HG03469 (cell line): ENCODE measurements at regions not wholly inside any gene's neighbourhood (a gene's known extent, or its start where the extent isn't known, plus 50 kb on each side); places are given as distances from the start of the nearest gene placed in this dataset.
A peak's percentile ranks its signal among the peaks of the same experiment; 100 is the strongest.

Experiments used
- ATAC-seq: cut with Tn5 transposase; IDR thresholded peaks from one replicate; pipeline ENCODE4 v1.9.1; 2021; ENCODE audit warnings: mild to moderate bottlenecking, moderate library complexity, moderate number of reproducible peaks; ENCODE audit not compliant: unreplicated experiment

DNA sequence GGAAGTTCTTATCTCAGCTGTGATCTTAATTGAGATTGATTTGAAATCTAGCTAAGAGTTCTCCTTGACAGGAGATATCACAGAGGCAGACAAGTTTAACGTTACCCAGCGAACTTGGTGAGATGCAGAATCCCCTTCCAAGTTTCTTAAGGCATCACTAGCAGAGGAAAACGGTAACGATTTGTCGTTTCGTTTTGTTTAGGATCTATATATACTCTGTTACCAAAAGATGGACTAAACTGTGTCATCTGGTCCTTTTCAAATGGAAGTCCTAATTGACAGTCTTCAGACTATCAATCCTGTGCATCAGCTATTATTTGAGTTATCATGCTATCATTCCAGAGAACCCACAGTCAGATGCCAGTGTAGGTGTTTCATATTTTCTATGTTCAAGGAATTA, 316.7 kb upstream of the SORCS1 start:
- no peak for ATAC-seq

DNA sequence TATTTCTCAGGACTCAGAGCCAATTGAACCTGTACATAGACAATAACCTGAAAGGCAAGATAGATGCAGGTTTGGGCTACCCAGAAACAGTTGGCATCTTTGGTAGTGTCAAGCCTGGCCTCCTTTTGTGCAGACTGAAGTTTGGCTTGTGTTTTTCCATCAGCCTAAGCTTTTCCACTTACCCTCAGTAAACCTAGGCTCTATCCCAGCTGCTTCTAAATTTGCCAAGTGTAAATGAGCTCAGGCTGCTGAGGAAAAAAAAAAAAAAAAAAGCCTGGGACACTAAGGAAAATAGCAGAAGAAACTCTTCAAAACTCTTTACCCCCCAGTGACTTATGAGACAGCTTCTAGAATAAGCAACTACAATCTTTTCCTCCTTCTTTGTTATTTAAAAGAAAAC, 316.3 kb upstream of the SORCS1 start:
- no peak for ATAC-seq

DNA sequence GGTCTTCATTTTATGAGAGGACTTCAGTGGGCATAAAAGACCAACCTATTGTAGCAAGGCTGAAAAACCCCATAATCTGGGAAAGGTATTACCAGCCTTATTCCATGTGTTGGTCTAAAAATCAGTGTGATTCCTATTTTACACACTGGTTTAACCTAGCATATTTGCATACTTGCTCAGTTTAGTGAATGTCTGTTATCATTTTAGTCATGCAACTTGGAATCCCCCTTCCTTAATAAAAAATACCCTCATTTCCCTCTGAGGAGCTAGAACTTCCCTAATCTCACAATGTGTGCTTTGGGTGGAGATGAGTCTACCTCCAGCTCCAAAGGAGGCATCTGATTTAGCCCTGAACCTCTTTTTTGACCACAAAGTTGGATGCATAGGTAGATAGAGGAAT, 312.8 kb upstream of the SORCS1 start:
- peak; percentile 59 for ATAC-seq

DNA sequence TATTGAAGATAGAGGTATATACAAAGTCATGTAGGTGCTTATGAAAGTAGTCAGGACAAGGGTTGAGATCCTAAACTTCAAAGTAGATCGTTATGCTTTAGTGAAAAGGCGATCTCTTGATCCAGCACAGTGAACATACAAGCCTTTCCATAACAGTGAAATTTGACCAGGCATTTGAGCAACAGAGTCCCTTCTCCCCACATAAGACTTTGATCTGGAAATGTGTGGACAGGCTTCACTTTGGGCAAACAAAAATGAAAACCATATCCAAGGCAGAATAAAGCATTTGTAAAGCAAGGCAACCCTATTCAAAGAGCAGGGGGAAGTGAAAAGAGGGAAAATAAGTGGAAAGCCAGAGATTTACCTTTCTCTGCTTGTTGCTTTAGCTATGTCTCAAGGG, 311.9 kb upstream of the SORCS1 start:
- no peak for ATAC-seq

DNA sequence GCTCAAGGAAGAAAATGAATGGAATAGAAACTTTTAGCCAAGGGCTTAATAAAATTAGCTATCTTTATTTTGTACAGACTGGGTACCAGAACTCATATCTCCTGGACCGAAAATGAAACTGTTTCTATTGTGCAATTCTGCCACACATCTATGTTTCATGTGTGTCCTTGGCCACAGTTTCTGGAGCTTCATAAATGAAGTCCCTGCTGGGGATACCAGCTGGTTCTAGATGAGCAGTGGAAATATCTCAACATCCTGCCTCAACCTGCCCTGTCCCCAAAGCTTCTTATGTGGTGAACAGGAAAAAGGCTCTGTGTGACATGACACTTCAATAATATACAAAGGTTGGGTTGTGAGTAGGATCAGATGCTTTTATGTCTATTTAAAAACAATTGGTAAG, 310.1 kb upstream of the SORCS1 start:
- no peak for ATAC-seq

DNA sequence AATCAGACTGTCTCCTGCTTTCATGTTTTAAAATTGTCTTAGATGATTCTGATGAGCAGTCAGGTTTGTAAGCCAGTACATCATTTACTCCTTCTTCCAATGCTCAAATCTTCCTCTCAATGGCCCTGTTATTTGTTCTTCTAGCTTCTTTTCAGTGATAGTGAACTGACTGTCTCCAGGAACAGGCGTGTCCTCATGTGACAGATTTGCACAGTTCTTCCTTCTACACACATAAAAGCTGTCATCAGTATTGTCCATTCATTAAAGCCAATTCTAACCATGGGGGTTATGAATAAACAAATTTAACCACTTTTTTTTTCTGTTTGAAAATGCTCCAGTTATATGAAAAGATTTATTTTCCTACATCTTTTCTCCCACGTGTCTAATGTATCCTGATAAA, 308.7 kb upstream of the SORCS1 start:
- ATAC-seq: no peak

DNA sequence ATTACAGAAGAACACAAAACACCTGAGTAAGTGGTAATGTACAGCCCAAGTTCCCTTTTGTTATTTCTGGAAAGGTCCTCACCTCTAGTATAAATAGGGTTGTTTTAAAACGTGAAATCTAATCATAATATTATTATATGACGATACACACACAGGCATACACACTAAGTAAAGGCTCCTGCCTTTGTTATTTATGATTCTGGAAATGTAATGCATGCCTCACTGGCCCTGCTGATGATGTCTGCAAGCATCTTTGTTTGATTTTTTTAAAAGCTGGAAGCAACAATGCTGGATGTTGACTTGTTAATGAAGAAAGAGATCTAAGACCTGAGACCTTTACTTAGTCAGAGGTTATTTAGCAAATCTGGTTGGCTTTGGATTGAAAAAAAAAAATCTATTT, 307.4 kb upstream of the SORCS1 start:
- no peak for ATAC-seq

DNA sequence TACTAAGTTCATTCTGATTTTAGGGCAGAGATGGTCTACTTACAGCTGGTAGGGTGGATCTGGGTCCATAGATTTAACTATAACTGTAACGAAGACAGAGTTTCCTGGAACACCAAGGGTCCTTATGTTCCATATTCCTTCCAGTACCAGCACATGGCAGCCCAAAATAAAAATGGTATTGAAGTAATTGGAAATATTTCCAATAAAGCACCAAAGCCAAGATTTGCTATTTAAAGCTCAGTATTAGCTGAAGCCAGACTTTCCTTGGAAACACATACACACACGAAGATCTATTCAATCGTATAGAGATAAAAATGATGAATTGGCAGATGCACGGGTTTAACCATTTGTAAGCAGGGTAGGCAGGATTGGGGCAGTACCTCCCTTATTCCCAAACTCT, 289.1 kb upstream of the SORCS1 start:
- no peak for ATAC-seq

DNA sequence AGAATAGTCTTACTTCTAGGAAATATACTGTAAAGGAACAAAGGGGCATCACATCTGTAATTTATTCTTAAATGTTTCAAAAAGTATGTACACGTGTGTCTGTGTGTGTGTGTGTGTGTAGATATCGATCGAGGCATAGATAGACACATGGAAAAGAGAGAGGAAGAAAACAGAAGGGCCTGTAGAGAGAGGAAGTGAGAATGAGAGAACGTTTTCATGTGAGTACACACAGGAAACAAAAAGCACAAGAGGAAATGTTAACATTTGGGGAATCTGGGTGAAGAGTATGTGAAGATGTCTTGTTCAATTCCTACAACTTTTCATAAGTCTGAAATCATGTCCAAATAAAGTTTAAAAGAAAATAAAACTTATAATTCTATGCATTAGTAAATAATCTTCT, 286.5 kb upstream of the SORCS1 start:
- ATAC-seq: no peak

DNA sequence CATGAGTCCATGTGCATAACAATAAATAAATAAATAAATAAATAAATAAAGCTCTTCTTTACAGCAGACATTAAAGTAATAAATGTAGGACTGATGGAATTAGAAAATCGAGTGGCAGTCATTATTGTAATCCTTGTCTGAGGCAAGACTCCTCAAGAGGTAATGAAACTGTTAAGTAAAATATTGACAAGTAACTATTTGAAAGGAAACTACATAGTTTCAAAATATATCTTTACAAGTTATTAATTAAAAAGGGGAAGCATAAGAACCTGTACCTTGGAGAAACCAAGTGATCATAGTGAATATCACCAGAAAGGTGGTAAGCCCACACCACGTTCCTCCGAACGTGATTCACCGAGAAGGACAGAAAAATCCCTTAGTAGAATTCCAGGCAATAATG, 285.6 kb upstream of the SORCS1 start:
- no peak for ATAC-seq

DNA sequence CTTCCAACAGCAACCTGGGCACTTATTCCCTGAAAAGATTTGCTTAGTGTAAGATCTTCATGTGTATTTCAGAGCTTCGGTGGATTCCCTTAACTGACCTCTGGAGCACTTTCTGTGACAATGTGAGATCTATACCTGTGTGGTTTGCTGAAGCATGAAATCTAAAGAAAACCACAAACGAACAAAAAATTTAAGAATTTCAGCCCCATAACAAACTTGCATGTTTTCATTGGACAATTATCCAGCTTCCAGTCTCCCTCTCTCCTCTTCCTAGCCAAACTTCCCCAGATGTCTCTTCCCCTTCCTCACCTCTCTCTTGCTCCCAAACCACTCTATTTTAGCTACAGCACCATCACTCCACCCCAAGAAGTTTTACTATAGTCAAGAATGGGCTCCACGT, 279.9 kb upstream of the SORCS1 start:
- ATAC-seq: no peak

DNA sequence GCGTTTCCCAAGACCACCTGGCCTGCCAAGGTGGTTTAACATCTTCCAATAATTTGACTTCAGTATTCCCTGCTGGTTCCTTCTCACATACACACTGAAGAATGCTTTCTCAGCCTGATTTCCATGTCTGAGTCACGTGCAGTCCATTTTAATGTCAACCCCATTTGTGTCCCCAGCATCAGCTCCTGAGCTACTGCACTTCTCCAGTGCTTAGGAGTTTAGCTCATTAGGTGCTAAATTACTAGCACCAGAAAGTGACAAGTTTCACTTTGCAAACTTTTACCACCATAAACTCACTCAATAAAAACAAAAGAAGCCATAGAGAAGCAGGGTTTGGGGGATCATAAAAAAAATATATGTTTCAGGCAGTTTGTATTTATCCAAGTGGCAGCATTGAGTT, 279.3 kb upstream of the SORCS1 start:
- no peak for ATAC-seq

DNA sequence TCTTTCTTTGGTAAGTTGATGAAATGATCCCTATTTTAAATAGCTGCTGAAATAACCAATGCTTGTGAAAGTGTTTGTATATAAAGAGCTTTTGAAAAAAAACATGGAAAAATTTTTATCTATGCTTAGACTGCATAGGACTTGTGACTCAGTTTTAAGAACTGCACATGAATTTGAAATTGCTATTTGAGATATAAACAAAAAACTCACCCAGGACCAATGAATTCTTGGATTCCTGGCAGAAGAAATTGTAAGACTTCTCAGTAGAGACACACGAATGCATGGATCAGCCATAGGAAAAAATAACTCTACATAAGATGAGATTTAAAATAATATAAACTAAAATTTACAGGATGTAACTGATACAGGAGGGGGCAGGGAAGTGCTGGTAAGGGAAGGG, 278.8 kb upstream of the SORCS1 start:
- no peak for ATAC-seq

DNA sequence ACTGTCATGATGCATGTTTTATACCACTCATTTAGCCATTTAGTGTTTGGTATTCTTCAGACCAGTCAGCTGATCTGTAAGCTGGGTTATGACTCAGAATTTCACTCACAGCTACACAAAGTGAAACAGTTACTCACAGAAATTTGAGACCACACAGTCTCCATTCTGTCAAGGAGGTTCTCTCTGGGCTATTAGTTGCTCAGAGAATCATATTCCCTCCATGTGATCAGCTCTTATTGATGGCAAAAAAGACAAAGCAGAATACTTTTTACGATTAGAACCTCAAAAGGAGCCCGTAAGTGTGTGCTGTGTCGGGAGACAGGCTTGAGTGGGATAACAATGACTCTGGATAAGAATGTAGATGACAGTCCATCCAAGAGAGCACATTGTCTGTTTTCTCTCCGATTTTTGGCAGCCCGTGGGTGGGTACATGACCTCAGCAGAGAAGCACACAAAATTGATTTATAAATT, 277.6 kb upstream of the SORCS1 start:
- ATAC-seq: peak; percentile 90

DNA sequence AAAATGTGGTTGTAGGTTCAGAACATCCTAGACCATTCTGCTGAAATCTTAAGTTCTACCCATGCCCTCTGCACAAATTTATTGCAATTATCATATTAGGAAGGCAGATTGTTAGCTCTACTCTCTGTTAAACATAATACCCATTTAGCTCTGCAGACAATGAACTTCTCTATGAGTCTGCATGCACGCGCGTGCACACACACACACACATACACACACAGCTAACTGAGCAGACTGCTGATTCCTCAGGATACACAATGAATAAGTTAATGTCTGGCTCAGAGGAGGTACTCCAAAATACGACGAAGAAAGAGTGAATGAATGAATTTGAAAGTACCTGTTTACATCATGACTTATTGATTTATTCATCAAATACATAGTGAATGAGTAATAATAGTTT, 276.2 kb upstream of the SORCS1 start:
- no peak for ATAC-seq

DNA sequence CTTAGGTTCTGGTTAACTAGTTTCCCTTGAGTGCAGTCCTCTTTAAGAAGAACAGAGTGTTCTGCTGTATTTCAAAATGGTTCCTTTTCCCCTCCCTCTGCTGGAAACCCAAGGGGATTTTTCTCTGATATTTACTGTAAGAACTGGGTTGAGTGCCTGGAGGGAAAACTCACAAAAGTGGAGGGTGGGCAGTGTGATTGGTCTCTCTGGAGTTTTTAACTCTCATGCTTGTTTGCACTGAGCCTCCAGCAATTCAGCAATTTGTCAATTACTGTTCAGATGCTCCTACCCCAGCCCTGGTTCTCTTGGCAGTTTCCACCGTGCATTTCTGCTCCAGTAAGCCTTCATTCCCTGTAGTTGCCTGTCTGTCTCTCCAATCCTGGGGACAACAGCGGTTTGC, 273.4 kb upstream of the SORCS1 start:
- no peak for ATAC-seq

DNA sequence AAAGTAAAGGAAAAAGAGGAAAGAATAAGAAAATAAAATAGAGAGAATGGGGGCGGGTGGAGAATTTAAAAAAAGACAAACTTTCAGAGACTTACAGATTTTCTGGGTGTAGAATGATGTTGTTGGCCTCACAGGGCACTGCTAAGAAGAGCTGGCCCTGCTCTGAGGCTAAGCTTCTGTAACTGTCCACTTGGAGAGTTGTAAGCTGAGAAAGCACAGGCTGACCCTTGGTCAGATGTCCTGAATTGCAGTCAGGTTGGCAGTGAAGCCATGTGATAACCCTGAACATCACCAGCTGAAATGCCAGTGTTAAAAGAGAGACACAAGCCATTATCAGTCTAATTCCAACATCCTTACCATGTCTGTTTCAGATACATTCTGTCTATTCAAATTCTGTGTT, 272.1 kb upstream of the SORCS1 start:
- no peak for ATAC-seq

DNA sequence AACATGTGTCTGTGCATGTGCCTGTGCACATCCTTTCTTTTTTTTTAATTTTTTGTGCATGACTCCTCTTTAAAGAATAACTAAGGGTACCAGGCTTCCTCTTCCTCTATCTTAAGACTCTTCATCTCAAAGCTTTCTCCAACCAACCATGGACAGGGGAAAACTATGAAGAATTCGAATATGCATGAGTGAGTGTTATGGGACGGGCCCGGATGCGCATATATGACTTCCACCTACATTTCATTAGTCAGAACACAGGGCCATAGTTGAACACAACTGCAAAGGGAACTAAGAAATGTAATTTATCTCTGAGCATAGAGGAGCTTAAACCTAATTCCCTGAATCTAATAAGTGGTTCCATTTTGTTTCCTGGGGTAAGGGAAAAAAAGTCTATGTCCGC, 270.3 kb upstream of the SORCS1 start:
- ATAC-seq: no peak

DNA sequence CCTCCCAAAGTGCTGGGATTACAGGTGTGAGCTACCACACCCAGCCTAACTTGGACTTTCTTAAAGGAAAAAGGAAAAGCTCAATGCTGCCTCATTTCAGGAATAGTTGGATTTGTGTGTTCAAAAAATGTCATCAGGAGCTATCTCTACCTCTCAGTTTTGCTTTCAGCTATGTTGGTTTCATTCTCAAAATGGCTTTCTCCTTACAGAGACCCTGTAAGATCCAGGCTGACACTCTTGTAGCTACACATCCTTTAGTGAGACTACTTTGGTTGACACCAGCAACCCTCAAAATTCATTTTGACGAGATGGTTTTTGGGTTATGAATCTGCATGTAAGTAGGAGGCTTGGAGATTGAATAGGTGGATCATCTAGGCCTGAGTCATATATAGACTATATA, 269.7 kb upstream of the SORCS1 start:
- ATAC-seq: no peak

DNA sequence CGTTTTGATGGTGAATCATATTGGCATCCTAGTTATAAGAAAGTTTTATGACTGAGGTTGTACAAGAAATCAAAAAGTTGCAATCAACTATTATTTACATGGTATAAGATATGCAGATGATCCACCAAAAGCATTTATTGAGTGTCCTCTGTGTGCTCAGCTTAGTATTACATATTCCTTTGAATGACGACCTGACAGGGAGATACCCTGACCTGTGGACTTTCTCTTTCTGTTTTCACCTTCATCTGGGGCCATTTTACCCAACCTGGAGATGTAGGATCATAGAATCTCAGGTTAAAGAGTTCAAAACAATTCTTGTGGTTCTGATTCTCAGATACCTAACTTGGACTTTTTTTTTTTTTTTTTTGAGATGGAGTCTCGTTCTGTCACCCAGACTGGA, 269.1 kb upstream of the SORCS1 start:
- ATAC-seq: no peak

DNA sequence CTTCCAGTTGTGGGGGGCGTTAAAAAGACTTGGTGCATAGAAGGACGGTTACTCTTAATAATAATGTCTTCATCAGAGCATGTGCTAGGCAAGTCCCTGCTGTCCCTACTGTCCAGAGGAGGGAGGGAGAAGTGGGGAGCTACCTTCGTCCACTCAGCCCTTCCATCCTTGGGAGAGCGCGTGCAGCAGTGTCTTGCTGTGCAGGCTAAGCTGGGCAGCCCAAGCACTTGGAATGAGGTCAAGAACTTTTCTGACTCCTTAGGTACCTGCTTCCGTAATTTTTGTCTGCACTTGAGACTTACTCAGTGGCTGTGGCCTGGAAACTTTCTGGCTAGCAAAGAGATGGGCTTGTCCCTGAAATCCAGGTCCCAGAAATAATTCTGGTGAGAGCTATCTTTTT, 265.9 kb upstream of the SORCS1 start:
- ATAC-seq: no peak

DNA sequence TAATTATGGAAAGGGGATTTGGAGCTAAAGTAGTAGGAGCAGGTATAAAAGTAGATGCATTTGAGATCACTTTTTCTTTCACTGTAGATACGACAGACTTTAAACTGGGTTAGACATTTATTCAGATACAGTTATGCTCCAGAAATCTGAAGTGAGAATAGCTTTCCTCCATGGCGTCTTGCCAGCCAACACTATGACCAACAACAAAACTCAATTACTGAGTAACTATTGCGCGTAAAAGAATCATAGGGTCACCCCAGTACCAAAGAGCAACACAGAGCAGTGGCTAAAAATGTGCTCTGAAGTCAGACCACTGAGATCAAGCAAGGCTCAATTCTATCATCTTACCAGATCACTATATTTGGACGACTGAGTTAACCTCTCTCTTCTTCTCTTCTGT, 262.5 kb upstream of the SORCS1 start:
- ATAC-seq: no peak

DNA sequence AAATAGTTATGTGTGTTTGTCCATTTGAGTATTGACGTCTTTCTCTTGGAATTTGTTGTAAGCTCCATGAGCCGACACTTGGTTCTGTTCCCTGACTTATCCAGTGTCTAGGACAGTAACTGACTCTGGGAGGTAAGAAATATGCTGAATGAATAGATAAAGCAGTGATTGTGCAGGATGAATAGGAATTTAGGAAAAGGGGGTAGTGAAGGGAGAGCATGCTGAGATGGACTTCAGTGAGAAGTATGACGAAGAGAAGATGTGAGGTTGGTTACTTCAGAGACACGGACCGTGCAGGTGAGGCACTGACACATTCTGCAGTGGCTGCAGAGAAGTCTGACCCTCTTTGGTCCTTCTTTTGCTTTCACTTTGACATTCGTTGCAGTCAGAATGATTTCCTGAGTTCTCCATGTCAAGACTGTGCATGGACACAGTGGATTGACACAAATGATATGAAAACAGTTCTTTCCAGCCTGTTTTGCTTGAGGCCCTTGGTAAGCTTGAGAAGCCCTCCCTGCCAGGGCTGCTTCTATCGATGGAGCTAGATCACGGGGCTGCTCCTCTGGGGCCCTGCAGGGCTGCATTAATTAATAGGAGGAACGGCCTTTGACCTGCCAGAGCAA, 261.5 kb upstream of the SORCS1 start:
- no peak for ATAC-seq

DNA sequence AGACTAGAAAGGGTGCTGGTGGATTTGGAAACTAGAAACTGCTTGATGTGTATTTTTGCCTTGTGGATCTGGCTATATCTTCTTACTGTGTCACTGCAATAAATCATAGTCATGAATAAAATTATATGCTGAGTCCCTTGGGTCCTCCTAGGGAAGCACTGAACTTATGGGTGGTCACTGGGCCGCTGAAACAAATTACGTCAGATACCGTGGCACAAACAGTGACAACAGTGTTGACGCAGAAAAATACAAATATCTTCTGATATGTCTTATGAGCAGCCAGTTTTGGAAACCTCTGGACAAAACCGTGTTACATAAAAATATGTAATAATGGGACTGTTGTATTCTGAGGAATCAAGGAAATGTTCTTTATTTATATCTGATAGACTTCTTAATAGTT, 260.1 kb upstream of the SORCS1 start:
- no peak for ATAC-seq
